WERI-Rb-1 (cell line): ENCODE measurements at regions not wholly inside any gene's neighbourhood (a gene's known extent, or its start where the extent isn't known, plus 50 kb on each side); places are given as distances from the start of the nearest gene placed in this dataset.

ENCODE experiments used
- DNase-seq: peaks from one replicate; pipeline ENCODE4 v3.0.0-alpha.2; 2020
- H3K27ac ChIP-seq: fragments of 250-450 bp; sonication (Bioruptor Pico); 2 replicates; pipeline ENCODE4 v1.5.1; 2020; ENCODE audit warnings: mild to moderate bottlenecking, moderate library complexity
- H3K27me3 ChIP-seq: fragments of 250-450 bp; sonication (Bioruptor Pico); 2 replicates; pipeline ENCODE4 v1.5.1; 2021; ENCODE audit warnings: mild to moderate bottlenecking, low read depth, moderate library complexity; ENCODE audit not compliant: insufficient read depth, severe bottlenecking
- H3K36me3 ChIP-seq: fragments of 250-450 bp; sonication (Bioruptor Pico); 2 replicates; pipeline ENCODE4 v1.5.1; 2020; ENCODE audit warnings: mild to moderate bottlenecking, moderate library complexity
- H3K4me3 ChIP-seq: 2 replicates; pipeline ENCODE4 v1.5.1; 2011; ENCODE audit warnings: low read depth, mild to moderate bottlenecking, control low read depth, low read length
- H3K9me3 ChIP-seq: fragments of 250-450 bp; sonication (Bioruptor Pico); 2 replicates; pipeline ENCODE4 v1.5.1; 2021; ENCODE audit warnings: mild to moderate bottlenecking, moderate library complexity; ENCODE audit not compliant: severe bottlenecking
- TF ChIP-seq, protein P1 (sequence below): IDR thresholded peaks from 2 replicates; pipeline ENCODE4 v1.5.1; 2011; ENCODE audit warnings: low read depth, mild to moderate bottlenecking, control low read depth, inconsistent platforms, low read length

DNA sequence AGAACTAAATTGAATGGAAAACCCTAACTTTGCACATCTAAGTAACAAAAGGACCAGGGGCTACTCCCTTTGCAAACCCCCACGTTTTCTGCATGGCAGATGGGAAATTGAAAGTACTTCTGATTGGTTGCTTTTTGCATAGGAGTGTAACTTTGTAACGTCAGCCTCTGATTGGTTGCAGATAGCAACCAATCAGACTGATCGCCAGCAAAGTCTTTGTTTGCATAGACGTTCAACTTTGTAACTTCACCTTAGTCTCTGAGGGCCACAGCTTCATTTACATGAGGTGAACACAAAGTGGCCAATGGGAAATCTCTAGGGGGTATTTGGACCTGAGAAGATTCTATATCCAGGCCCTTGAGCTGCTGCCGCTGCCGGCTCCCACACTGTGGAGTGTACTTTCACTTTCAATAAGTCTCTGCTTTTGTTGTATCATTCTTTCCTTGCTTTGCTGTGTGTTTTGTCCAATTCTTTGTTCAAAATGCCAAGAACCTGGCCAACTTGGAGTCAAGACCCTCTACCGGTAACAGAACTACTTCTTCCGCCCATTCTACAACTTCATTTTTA is 102.5 kb upstream of the PRICKLE1 start:
- Histone ChIP-seq H3K4me3 (no peak overlapping the region), H3K36me3 (no peaks in the 10 kb centered on the region), H3K27me3 (no peaks in the 10 kb centered on the region), H3K27ac (no peak overlapping the region), H3K9me3 (peaks cover 2% of the 10 kb centered on the region)
- DNase-seq = no peak
- TF ChIP-seq, protein P1, sequence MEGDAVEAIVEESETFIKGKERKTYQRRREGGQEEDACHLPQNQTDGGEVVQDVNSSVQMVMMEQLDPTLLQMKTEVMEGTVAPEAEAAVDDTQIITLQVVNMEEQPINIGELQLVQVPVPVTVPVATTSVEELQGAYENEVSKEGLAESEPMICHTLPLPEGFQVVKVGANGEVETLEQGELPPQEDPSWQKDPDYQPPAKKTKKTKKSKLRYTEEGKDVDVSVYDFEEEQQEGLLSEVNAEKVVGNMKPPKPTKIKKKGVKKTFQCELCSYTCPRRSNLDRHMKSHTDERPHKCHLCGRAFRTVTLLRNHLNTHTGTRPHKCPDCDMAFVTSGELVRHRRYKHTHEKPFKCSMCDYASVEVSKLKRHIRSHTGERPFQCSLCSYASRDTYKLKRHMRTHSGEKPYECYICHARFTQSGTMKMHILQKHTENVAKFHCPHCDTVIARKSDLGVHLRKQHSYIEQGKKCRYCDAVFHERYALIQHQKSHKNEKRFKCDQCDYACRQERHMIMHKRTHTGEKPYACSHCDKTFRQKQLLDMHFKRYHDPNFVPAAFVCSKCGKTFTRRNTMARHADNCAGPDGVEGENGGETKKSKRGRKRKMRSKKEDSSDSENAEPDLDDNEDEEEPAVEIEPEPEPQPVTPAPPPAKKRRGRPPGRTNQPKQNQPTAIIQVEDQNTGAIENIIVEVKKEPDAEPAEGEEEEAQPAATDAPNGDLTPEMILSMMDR = no peak

DNA sequence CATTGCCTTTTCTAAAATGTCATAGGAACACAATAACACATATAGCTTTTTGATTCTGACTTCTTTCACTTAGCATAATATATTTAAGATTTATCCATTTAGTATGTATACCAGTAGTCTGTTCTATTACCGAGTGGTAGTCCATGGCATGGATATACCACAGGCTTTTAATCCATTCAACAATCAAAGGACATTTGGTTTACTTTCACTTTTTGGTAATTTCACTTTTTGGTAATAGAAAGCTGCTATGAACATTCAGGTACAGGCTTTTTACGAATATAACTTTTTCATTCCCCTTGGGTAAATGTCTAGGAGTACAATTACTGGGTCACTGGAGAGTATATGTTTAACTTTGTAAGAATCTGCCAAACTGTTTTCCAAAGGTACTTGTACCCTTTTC is 100.7 kb upstream of the PRICKLE1 start:
- no peaks in the 10 kb centered on the region for H3K9me3 ChIP-seq
- TF ChIP-seq, protein P1 = no peak
- H3K36me3 ChIP-seq = no peaks in the 10 kb centered on the region
- no peak overlapping the region for H3K27ac ChIP-seq
- H3K27me3 ChIP-seq = no peaks in the 10 kb centered on the region
- DNase-seq = no peak
- H3K4me3 ChIP-seq = no peak overlapping the region

DNA sequence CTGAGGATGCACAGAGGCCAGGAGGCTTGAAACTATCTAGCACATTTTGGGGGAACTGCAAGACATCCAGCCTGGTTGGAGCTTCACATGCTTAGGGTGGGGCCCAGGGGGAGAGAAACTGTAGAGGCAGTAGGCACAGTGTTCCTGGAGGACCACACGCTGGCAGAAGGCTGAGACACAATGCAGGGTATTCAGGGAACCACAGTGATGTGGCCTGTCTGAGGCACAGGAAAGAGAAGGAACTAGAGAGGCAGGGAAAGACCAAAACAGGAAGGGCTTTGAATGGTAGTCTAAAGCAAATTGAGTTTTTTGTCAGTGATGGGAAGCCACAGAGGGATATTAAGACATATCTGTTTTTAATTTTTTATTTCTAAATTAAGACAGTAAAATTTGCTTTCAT is 100.2 kb upstream of the PRICKLE1 start:
- Histone ChIP-seq H3K27me3 (no peaks in the 10 kb centered on the region), H3K36me3 (no peaks in the 10 kb centered on the region), H3K9me3 (no peaks in the 10 kb centered on the region), H3K27ac (no peak overlapping the region), H3K4me3 (no peak overlapping the region)
- TF ChIP-seq, protein P1 = no peak
- no peak for DNase-seq

DNA sequence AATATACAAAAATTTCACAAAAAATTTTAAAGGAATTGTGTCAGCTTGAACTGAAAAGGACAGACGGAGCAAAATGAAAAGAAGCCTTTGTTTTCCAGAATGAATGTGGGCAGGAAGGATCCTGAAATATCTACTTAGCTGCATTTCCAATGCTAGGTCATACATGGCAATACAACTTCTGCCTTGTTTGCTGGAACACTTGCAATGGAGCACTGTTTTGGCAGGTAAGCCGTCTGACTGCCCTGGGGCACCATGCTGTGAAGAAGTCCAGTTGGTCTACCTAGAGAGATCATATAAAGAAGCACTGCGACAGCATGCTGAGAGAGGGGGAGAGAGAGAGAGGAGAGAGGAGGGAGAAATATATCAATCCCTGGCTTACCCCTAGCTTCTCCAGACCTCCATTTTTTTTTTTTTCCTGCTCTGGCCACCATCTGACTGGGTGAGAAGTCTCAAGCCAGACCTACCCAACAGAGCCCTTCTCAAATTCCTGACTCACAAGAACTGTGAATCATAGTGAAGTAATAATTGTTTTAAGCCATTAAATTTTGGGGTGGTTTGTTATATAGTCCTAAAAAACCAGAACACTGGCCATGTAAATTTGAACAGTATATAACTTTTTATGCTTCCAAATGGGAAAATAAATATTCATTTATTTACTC is 97.1 kb upstream of the PRICKLE1 start:
- Histone ChIP-seq H3K36me3 (no peaks in the 10 kb centered on the region), H3K27me3 (no peaks in the 10 kb centered on the region), H3K27ac (no peak overlapping the region), H3K4me3 (no peak overlapping the region), H3K9me3 (no peaks in the 10 kb centered on the region)
- no peak for DNase-seq
- TF ChIP-seq, protein P1 = no peak

DNA sequence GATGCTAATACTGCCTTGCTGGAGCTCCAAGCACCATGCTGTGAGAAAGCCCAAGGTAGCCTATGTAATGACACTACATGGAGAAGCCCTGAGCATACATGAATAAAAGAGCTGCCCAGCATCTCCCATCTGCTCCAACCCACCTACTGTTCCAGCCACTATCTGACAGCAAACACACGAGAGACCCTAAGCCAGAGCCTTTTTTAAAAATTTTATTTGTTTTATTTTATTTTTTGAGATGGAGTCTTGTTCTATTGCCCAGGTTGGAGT is 95.2 kb upstream of the PRICKLE1 start:
- Histone ChIP-seq H3K4me3 (no peak overlapping the region), H3K27ac (no peak overlapping the region), H3K27me3 (no peaks in the 10 kb centered on the region), H3K36me3 (no peaks in the 10 kb centered on the region), H3K9me3 (no peaks in the 10 kb centered on the region)
- TF ChIP-seq, protein P1 = no peak
- DNase-seq = no peak
